Esophagus muscularis mucosa (tissue), 4 donors: ENCODE measurements at regions not wholly inside any gene's neighbourhood (a gene's known extent, or its start where the extent isn't known, plus 50 kb on each side); places are given as distances from the start of the nearest gene placed in this dataset.
"Not testable (repeated sequence)": the region's sequence is repeated elsewhere in the genome, so short reads cannot be mapped to it uniquely, and the experiment has no call there.

ENCODE experiments used
- DNase-seq: peaks from one replicate; pipeline ENCODE4 v3.0.0-alpha.2; 2017; ENCODE audit errors: extremely low spot score
- H3K27ac ChIP-seq, 4 donors: fragments of 200-600 bp; sonication (generic); replicated peaks in 1 of 4; 1 replicate in 3 of 4; 2 replicates in 1 of 4; pipeline ENCODE4 v1.5.1; 2016 to 2019; ENCODE audit warnings: mild to moderate bottlenecking in 1 of 4
- H3K27me3 ChIP-seq, 4 donors: fragments of 200-600 bp; sonication (generic); one replicate each; pipeline versions ENCODE4 v1.5.1 to v1.6.0; 2016 to 2019
- H3K36me3 ChIP-seq, 4 donors: fragments of 200-600 bp; sonication (generic); one replicate each; pipeline ENCODE4 v1.5.1; 2016 to 2019
- H3K4me1 ChIP-seq, 4 donors: fragments of 200-600 bp; sonication (generic); one replicate each; pipeline ENCODE4 v1.5.1; 2016 to 2019
- H3K4me3 ChIP-seq, 4 donors: fragments of 200-600 bp; sonication (generic); 1 replicate in 2 of 4; 2 replicates in 2 of 4; pipeline ENCODE4 v1.5.1; 2016 to 2019; ENCODE audit warnings: mild to moderate bottlenecking in 4 of 4, moderate library complexity in 1 of 4
- H3K9me3 ChIP-seq, 4 donors: fragments of 200-600 bp; sonication (generic); 1 replicate in 3 of 4; 2 replicates in 1 of 4; pipeline ENCODE4 v1.5.1; 2016 to 2019
- CTCF ChIP-seq, 3 experiments: fragments of 200-600 bp in 2 of 3; fragments of 450-650 bp in 1 of 3; sonication (generic) in 2 of 3; IDR thresholded peaks; one replicate each; pipeline ENCODE4 v1.5.1; 2017 to 2019; ENCODE audit warnings: antibody characterized with exemption in 3 of 3, mild to moderate bottlenecking in 2 of 3, moderate library complexity in 1 of 3
- EP300 ChIP-seq: sonication (generic); formaldehyde crosslinking; IDR thresholded peaks from one replicate; pipeline ENCODE4 v1.6.1; 2017; ENCODE audit warnings: antibody characterized with exemption
- POLR2A ChIP-seq: fragments of 450-650 bp; IDR thresholded peaks from one replicate; pipeline ENCODE4 v1.6.1; 2017; ENCODE audit warnings: antibody characterized with exemption, moderate library complexity, mild to moderate bottlenecking, low read depth
- POLR2AphosphoS5 ChIP-seq, 2 donors: sonication (generic); formaldehyde crosslinking; IDR thresholded peaks; one replicate each; pipeline ENCODE4 v1.6.1; 2017; ENCODE audit warnings: antibody characterized with exemption in 2 of 2
- WGBS: methylation state at CpG from one replicate; pipeline ENCODE4 v1.1.5; 2018; 5-methylcytosine and 5-hydroxymethylcytosine counted together
- intact Hi-C: fragments of 100-400 bp; cut with DNase I; formaldehyde crosslinking; loops from one replicate; pipeline ENCODE4 v1.15.1; 2023

GRCh38 chr14:37865719-37866549 lies 270.5 kb downstream of the TTC6 start:
- H3K4me3 ChIP-seq: no peak overlapping the region
- H3K9me3 ChIP-seq: no peaks in the 10 kb centered on the region
- intact Hi-C loops: no loop called here
- H3K4me1 ChIP-seq: peaks cover 0 to 18% (median 13%) of the 10 kb centered on the region in 4 donors
- 83% methylated on average over 4 of the region's 4 CpGs for WGBS
- peak overlapping the region in 1 of 4 donors; percentile 16 for H3K27ac ChIP-seq
- TF ChIP-seq POLR2A: no peak
- no peak for TF ChIP-seq CTCF (IDR thresholded peaks at IDR 0.05)
- no peak for TF ChIP-seq EP300
- no peak for TF ChIP-seq POLR2AphosphoS5 (IDR thresholded peaks at IDR 0.05)
- H3K36me3 ChIP-seq: no peaks in the 10 kb centered on the region
- H3K27me3 ChIP-seq: no peaks in the 10 kb centered on the region
- DNase-seq: no peak

GRCh38 chr14:37869633-37870032 lies 274.2 kb downstream of the TTC6 start:
- intact Hi-C loops: loop anchor here (5.0 kb wide), 1 partner anchor 622 kb away; no protein-coding TSS in a partner anchor
- Histone ChIP-seq H3K4me3 (no peak overlapping the region), H3K36me3 (no peaks in the 10 kb centered on the region), H3K4me1 (peaks cover 0 to 21% (median 14%) of the 10 kb centered on the region in 4 donors), H3K27me3 (no peaks in the 10 kb centered on the region), H3K27ac (no peak overlapping the region), H3K9me3 (no peaks in the 10 kb centered on the region)
- DNase-seq: no peak
- whole genome bisulfite sequencing: 83% methylated on average over 2 of the region's 2 CpGs
- TF ChIP-seq EP300: no peak
- no peak for TF ChIP-seq CTCF (IDR thresholded peaks at IDR 0.05)
- TF ChIP-seq POLR2A: no peak
- no peak for TF ChIP-seq POLR2AphosphoS5 (IDR thresholded peaks at IDR 0.05)

GRCh38 chr14:37870170-37870569 lies 274.7 kb downstream of the TTC6 start:
- Histone ChIP-seq H3K27me3 (no peaks in the 10 kb centered on the region), H3K4me3 (no peak overlapping the region), H3K27ac (no peak overlapping the region), H3K4me1 (peaks cover 0 to 15% (median 10%) of the 10 kb centered on the region in 4 donors), H3K9me3 (no peaks in the 10 kb centered on the region), H3K36me3 (no peaks in the 10 kb centered on the region)
- TF ChIP-seq EP300 (no peak), POLR2A (no peak), POLR2AphosphoS5 (IDR thresholded peaks at IDR 0.05) (no peak), CTCF (IDR thresholded peaks at IDR 0.05) (no peak)
- 86% methylated on average over 5 of the region's 5 CpGs for WGBS
- no peak for DNase-seq
- intact Hi-C loops: loop anchor here (5.0 kb wide), 1 partner anchor 623 kb away; no protein-coding TSS in a partner anchor

- intact Hi-C loops: loop anchor here (5.0 kb wide), 1 partner anchor 623 kb away; no protein-coding TSS in a partner anchor
- H3K4me3 ChIP-seq: no peak overlapping the region
- TF ChIP-seq POLR2A (no peak), EP300 (no peak), CTCF (IDR thresholded peaks at IDR 0.05) (no peak), POLR2AphosphoS5 (IDR thresholded peaks at IDR 0.05) (no peak)
- no peak overlapping the region for H3K27ac ChIP-seq
- H3K36me3 ChIP-seq: no peaks in the 10 kb centered on the region
- H3K9me3 ChIP-seq: no peaks in the 10 kb centered on the region
- DNase-seq: no peak
- H3K4me1 ChIP-seq: peaks cover 0 to 9% (median 4%) of the 10 kb centered on the region in 4 donors
- WGBS: 39% methylated on average over 11 of the region's 11 CpGs
- H3K27me3 ChIP-seq: no peaks in the 10 kb centered on the region
These were observed 275.4 kb downstream of the TTC6 start for GRCh38 chr14:37870632-37871346.

GRCh38 chr14:37874065-37874428 lies 278.6 kb downstream of the TTC6 start:
- H3K9me3 ChIP-seq, H3K36me3 ChIP-seq, H3K4me3 ChIP-seq, H3K27ac ChIP-seq, H3K27me3 ChIP-seq, DNase-seq, H3K4me1 ChIP-seq: not testable (repeated sequence)
- WGBS: 94% methylated on average over 10 of the region's 10 CpGs
- intact Hi-C loops: loop anchor here (2.0 to 5.0 kb wide), 2 partner anchors 165 to 627 kb away; no protein-coding TSS in a partner anchor
